Loucy (cell line): ENCODE measurements at regions not wholly inside any gene's neighbourhood (a gene's known extent, or its start where the extent isn't known, plus 50 kb on each side); places are given as distances from the start of the nearest gene placed in this dataset.

ENCODE experiments used
- CTCF ChIP-seq: fragments of 200-600 bp; sonication (generic); conservative IDR thresholded peaks from 2 replicates; pipeline ENCODE4 v1.5.1; 2014; ENCODE audit warnings: mild to moderate bottlenecking, antibody characterized with exemption, low read length
- EZH2phosphoT487 ChIP-seq: fragments of 200-600 bp; IDR thresholded peaks from 2 replicates; pipeline ENCODE4 v1.6.1; 2018; ENCODE audit warnings: antibody characterized with exemption, mild to moderate bottlenecking, moderate library complexity, borderline replicate concordance

GRCh38 chr21:38075833-38076587 lies 159.8 kb upstream of the KCNJ6 start:
- TF ChIP-seq EZH2phosphoT487 (no peak), CTCF (no peak)
